CD4-positive, alpha-beta T cell (primary cell): ENCODE measurements at regions not wholly inside any gene's neighbourhood (a gene's known extent, or its start where the extent isn't known, plus 50 kb on each side); places are given as distances from the start of the nearest gene placed in this dataset.

ENCODE experiments used
- ATAC-seq: fragments of 200-7000 bp; cut with Tn5 transposase; one replicate; pipeline ENCODE4 v1.10.0; 2022; ENCODE audit warnings: mild to moderate bottlenecking; ENCODE audit not compliant: poor library complexity
- CTCF ChIA-PET: fragments of 350-600 bp; sonication (Branson Sonifier 250); formaldehyde crosslinking; loops from one replicate; lab custom pipeline; 2021; ENCODE audit warnings: antibody characterized with exemption, inconsistent platforms; lab: Charles Lee
- POLR2A ChIA-PET: fragments of 350-600 bp; sonication (Branson Sonifier 250); formaldehyde crosslinking; loops from one replicate; lab custom pipeline; 2021; ENCODE audit warnings: antibody characterized with exemption, inconsistent platforms; lab: Charles Lee
- DNase-seq, 14 experiments: peaks; one replicate each; pipeline ENCODE4 v3.0.0-alpha.2; 2013 to 2020; ENCODE audit warnings: mixed read lengths in 2 of 14
- H3K27ac ChIP-seq, 2 donors: one replicate each; pipeline versions ENCODE4 v1.5.1 to v1.7.0; 2013; ENCODE audit warnings: low read length in 2 of 2, low read depth in 1 of 2, mild to moderate bottlenecking in 1 of 2
- H3K27me3 ChIP-seq, 2 experiments: 1 replicate in 1 of 2; 2 replicates in 1 of 2; pipeline versions ENCODE4 v1.6.1 to v1.7.0; 2013; ENCODE audit warnings: low read length in 2 of 2, control low read depth in 1 of 2, mild to moderate bottlenecking in 1 of 2, moderate library complexity in 1 of 2; ENCODE audit not compliant: insufficient read depth in 2 of 2, control insufficient read depth in 1 of 2
- H3K36me3 ChIP-seq: one replicate; pipeline ENCODE4 v1.6.1; 2013; ENCODE audit warnings: low read length, control low read depth; ENCODE audit not compliant: insufficient read depth
- H3K4me1 ChIP-seq: one replicate; pipeline ENCODE4 v1.6.1; 2013; ENCODE audit warnings: low read length, control low read depth; ENCODE audit not compliant: insufficient read depth
- H3K4me3 ChIP-seq: one replicate; pipeline ENCODE4 v1.5.1; 2013; ENCODE audit warnings: mild to moderate bottlenecking, low read length, moderate library complexity
- H3K9me3 ChIP-seq, 2 experiments: 1 replicate in 1 of 2; 2 replicates in 1 of 2; pipeline versions ENCODE4 v1.6.1 to v1.7.0; 2013; ENCODE audit warnings: low read length in 2 of 2, mild to moderate bottlenecking in 2 of 2, control low read depth in 1 of 2, moderate library complexity in 1 of 2; ENCODE audit not compliant: control insufficient read depth in 1 of 2, insufficient read depth in 1 of 2
- H3K27ac Mint-ChIP-seq: one replicate; pipeline ENCODE4 v1.8.0; 2020; ENCODE audit warnings: mixed read lengths
- H3K27me3 Mint-ChIP-seq: one replicate; pipeline ENCODE4 v1.8.0; 2021; ENCODE audit warnings: mixed read lengths
- H3K36me3 Mint-ChIP-seq: one replicate; pipeline ENCODE4 v1.8.0; 2021; ENCODE audit warnings: low read depth, mixed read lengths
- H3K4me1 Mint-ChIP-seq: one replicate; pipeline ENCODE4 v1.8.0; 2021; ENCODE audit warnings: low read depth, mixed read lengths
- H3K4me3 Mint-ChIP-seq: one replicate; pipeline ENCODE4 v1.8.0; 2020; ENCODE audit warnings: mild to moderate bottlenecking, mixed read lengths
- H3K9me3 Mint-ChIP-seq: one replicate; pipeline ENCODE4 v1.8.0; 2020; ENCODE audit warnings: mixed read lengths
- intact Hi-C, 2 experiments: fragments of 100-400 bp; cut with DNase I in 1 of 2; cut with micrococcal nuclease in 1 of 2; formaldehyde crosslinking; loops; one replicate each; pipeline versions ENCODE4 v1.15.1 to v1.9.0; 2023 to 2025; cut with DNase I, micrococcal nuclease
- TF ChIP-seq, protein P1 (sequence below): fragments of 200-600 bp; IDR thresholded peaks from one replicate; pipeline ENCODE4 v1.8.0; 2022; ENCODE audit warnings: antibody characterized with exemption, mild to moderate bottlenecking

DNA sequence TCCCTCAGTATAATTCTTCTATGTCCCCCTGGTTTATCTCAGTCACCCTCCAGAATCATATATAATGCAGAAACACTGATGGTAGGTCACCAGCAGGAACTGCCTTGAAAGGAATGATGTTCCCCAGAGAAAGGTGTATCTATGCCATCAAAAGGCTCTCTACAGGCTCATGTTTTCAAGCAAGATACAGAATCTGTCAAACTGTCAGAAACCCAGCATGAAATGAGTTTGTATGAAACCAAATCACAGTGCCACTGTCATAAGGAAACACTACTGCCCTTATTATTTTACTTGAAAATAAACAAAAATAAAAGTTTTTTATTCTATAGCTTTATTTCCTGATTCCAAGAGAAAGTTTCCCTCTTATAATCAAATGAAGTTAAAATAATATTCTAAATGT, 1064.5 kb upstream of the DDX18 start:
- Mint-ChIP-seq H3K4me1 (no peaks in the 10 kb centered on the region), H3K27me3 (no peaks in the 10 kb centered on the region), H3K36me3 (no peaks in the 10 kb centered on the region), H3K9me3 (peaks cover 13% of the 10 kb centered on the region), H3K4me3 (no peak overlapping the region), H3K27ac (no peak overlapping the region)
- no peak overlapping the region for H3K27ac ChIP-seq
- DNase-seq (no peak), ATAC-seq (no peak)
- H3K9me3 ChIP-seq, result peaks cover 0 to 4% of the 10 kb centered on the region in 2 experiments
- CTCF ChIA-PET, result no interaction called here
- intact Hi-C loops, result no loop called here
- POLR2A ChIA-PET, result no interaction called here
- TF ChIP-seq, protein P1, sequence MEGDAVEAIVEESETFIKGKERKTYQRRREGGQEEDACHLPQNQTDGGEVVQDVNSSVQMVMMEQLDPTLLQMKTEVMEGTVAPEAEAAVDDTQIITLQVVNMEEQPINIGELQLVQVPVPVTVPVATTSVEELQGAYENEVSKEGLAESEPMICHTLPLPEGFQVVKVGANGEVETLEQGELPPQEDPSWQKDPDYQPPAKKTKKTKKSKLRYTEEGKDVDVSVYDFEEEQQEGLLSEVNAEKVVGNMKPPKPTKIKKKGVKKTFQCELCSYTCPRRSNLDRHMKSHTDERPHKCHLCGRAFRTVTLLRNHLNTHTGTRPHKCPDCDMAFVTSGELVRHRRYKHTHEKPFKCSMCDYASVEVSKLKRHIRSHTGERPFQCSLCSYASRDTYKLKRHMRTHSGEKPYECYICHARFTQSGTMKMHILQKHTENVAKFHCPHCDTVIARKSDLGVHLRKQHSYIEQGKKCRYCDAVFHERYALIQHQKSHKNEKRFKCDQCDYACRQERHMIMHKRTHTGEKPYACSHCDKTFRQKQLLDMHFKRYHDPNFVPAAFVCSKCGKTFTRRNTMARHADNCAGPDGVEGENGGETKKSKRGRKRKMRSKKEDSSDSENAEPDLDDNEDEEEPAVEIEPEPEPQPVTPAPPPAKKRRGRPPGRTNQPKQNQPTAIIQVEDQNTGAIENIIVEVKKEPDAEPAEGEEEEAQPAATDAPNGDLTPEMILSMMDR, result no peak
- H3K4me3 ChIP-seq, result no peak overlapping the region
- H3K4me1 ChIP-seq, result no peaks in the 10 kb centered on the region
- H3K36me3 ChIP-seq, result no peaks in the 10 kb centered on the region
- H3K27me3 ChIP-seq, result no peaks in the 10 kb centered on the region

DNA sequence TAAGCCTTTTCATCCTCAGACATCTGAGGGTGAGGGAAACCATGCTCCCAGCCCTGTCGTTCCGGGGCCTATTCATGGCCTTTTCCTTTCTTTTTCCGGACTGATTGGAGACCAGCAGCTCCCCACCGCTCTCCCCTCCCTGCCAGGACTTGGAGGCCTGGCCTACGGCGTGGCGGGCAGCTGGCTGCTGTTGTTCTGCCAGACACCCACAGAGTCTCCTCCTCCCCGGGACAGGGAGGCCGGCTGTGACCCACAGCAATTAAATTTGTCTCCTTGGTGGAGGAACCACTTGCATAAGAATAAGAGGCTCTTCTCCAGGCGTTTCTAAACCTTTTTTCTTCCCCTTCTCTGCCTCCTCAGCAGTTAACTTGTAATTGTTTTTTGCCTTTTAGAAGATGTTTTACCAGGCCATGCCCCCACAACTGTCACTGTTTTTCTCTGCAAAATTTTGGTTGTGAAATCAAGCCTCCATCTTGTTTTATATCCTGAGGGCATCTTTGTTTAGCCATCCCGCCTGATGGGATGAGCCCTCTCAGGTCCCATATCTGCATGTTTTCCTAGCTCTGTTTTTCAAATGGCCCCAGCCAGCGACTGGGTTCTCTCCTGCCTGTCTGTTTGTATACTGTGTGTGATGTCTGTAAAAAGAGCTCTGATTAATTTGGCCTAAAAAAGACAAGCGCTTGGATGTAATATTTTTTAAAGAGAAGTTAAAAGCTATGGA, 1060.0 kb upstream of the DDX18 start:
- H3K4me1 Mint-ChIP-seq, result no peaks in the 10 kb centered on the region
- no peaks in the 10 kb centered on the region for H3K4me1 ChIP-seq
- ChIA-PET POLR2A (no interaction called here), CTCF (no interaction called here)
- no peaks in the 10 kb centered on the region for H3K36me3 ChIP-seq
- peaks cover 12% of the 10 kb centered on the region for H3K9me3 Mint-ChIP-seq
- H3K36me3 Mint-ChIP-seq, result no peaks in the 10 kb centered on the region
- H3K27me3 ChIP-seq, result no peaks in the 10 kb centered on the region
- TF ChIP-seq, protein P1, result no peak
- H3K27ac Mint-ChIP-seq, result no peak overlapping the region
- H3K27me3 Mint-ChIP-seq, result no peaks in the 10 kb centered on the region
- no peak overlapping the region for H3K4me3 Mint-ChIP-seq
- peaks cover 4 to 6% of the 10 kb centered on the region in 2 experiments for H3K9me3 ChIP-seq
- H3K4me3 ChIP-seq, result no peak overlapping the region
- ATAC-seq (no peak), DNase-seq (no peak)
- H3K27ac ChIP-seq, result no peak overlapping the region
- intact Hi-C loops, result no loop called here

DNA sequence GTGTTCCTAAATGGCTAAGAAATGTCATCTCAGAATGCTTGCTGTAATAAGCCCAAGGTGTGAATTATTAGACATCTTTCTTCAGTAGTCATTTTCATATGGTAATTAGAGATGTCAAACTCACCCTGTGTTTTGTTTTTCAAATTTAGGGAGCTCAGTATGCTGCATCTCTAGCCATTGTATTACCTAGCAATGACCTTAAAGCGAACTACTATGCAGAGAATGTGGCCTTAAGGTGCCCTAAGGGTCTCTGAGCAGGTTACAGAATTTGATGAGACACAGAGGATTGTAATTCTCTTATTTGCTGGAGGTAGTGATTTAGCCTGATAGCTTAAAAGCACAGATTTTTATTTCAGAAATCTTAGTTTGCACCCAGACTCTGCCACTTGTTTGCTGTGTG, 1052.6 kb upstream of the DDX18 start:
- intact Hi-C loops, result no loop called here
- Histone ChIP-seq H3K36me3 (no peaks in the 10 kb centered on the region), H3K9me3 (peaks cover 6 to 10% of the 10 kb centered on the region in 2 experiments), H3K27me3 (no peaks in the 10 kb centered on the region), H3K4me1 (no peaks in the 10 kb centered on the region), H3K27ac (no peak overlapping the region), H3K4me3 (no peak overlapping the region)
- CTCF ChIA-PET, result no interaction called here
- Mint-ChIP-seq H3K4me3 (no peak overlapping the region), H3K9me3 (peaks cover 5% of the 10 kb centered on the region), H3K4me1 (no peaks in the 10 kb centered on the region), H3K27me3 (no peaks in the 10 kb centered on the region), H3K27ac (no peak overlapping the region), H3K36me3 (no peaks in the 10 kb centered on the region)
- POLR2A ChIA-PET, result no interaction called here
- DNase-seq, result no peak
- TF ChIP-seq, protein P1, result no peak
- no peak for ATAC-seq
